CD4-positive, alpha-beta T cell (primary cell): ENCODE measurements at regions not wholly inside any gene's neighbourhood (a gene's known extent, or its start where the extent isn't known, plus 50 kb on each side); places are given as distances from the start of the nearest gene placed in this dataset.

ENCODE experiments used
- ATAC-seq: fragments of 200-7000 bp; cut with Tn5 transposase; one replicate; pipeline ENCODE4 v1.10.0; 2022; ENCODE audit warnings: mild to moderate bottlenecking; ENCODE audit not compliant: poor library complexity
- CTCF ChIA-PET: fragments of 350-600 bp; sonication (Branson Sonifier 250); formaldehyde crosslinking; loops from one replicate; lab custom pipeline; 2021; ENCODE audit warnings: antibody characterized with exemption, inconsistent platforms; lab: Charles Lee
- POLR2A ChIA-PET: fragments of 350-600 bp; sonication (Branson Sonifier 250); formaldehyde crosslinking; loops from one replicate; lab custom pipeline; 2021; ENCODE audit warnings: antibody characterized with exemption, inconsistent platforms; lab: Charles Lee
- DNase-seq, 14 experiments: peaks; one replicate each; pipeline ENCODE4 v3.0.0-alpha.2; 2013 to 2020; ENCODE audit warnings: mixed read lengths in 2 of 14
- H3K27ac ChIP-seq, 2 donors: one replicate each; pipeline versions ENCODE4 v1.5.1 to v1.7.0; 2013; ENCODE audit warnings: low read length in 2 of 2, low read depth in 1 of 2, mild to moderate bottlenecking in 1 of 2
- H3K27me3 ChIP-seq, 2 experiments: 1 replicate in 1 of 2; 2 replicates in 1 of 2; pipeline versions ENCODE4 v1.6.1 to v1.7.0; 2013; ENCODE audit warnings: low read length in 2 of 2, control low read depth in 1 of 2, mild to moderate bottlenecking in 1 of 2, moderate library complexity in 1 of 2; ENCODE audit not compliant: insufficient read depth in 2 of 2, control insufficient read depth in 1 of 2
- H3K36me3 ChIP-seq: one replicate; pipeline ENCODE4 v1.6.1; 2013; ENCODE audit warnings: low read length, control low read depth; ENCODE audit not compliant: insufficient read depth
- H3K4me1 ChIP-seq: one replicate; pipeline ENCODE4 v1.6.1; 2013; ENCODE audit warnings: low read length, control low read depth; ENCODE audit not compliant: insufficient read depth
- H3K4me3 ChIP-seq: one replicate; pipeline ENCODE4 v1.5.1; 2013; ENCODE audit warnings: mild to moderate bottlenecking, low read length, moderate library complexity
- H3K9me3 ChIP-seq, 2 experiments: 1 replicate in 1 of 2; 2 replicates in 1 of 2; pipeline versions ENCODE4 v1.6.1 to v1.7.0; 2013; ENCODE audit warnings: low read length in 2 of 2, mild to moderate bottlenecking in 2 of 2, control low read depth in 1 of 2, moderate library complexity in 1 of 2; ENCODE audit not compliant: control insufficient read depth in 1 of 2, insufficient read depth in 1 of 2
- H3K27ac Mint-ChIP-seq: one replicate; pipeline ENCODE4 v1.8.0; 2020; ENCODE audit warnings: mixed read lengths
- H3K27me3 Mint-ChIP-seq: one replicate; pipeline ENCODE4 v1.8.0; 2021; ENCODE audit warnings: mixed read lengths
- H3K36me3 Mint-ChIP-seq: one replicate; pipeline ENCODE4 v1.8.0; 2021; ENCODE audit warnings: low read depth, mixed read lengths
- H3K4me1 Mint-ChIP-seq: one replicate; pipeline ENCODE4 v1.8.0; 2021; ENCODE audit warnings: low read depth, mixed read lengths
- H3K4me3 Mint-ChIP-seq: one replicate; pipeline ENCODE4 v1.8.0; 2020; ENCODE audit warnings: mild to moderate bottlenecking, mixed read lengths
- H3K9me3 Mint-ChIP-seq: one replicate; pipeline ENCODE4 v1.8.0; 2020; ENCODE audit warnings: mixed read lengths
- intact Hi-C, 2 experiments: fragments of 100-400 bp; cut with DNase I in 1 of 2; cut with micrococcal nuclease in 1 of 2; formaldehyde crosslinking; loops; one replicate each; pipeline versions ENCODE4 v1.15.1 to v1.9.0; 2023 to 2025; cut with DNase I, micrococcal nuclease
- TF ChIP-seq, protein P1 (sequence below): fragments of 200-600 bp; IDR thresholded peaks from one replicate; pipeline ENCODE4 v1.8.0; 2022; ENCODE audit warnings: antibody characterized with exemption, mild to moderate bottlenecking

DNA sequence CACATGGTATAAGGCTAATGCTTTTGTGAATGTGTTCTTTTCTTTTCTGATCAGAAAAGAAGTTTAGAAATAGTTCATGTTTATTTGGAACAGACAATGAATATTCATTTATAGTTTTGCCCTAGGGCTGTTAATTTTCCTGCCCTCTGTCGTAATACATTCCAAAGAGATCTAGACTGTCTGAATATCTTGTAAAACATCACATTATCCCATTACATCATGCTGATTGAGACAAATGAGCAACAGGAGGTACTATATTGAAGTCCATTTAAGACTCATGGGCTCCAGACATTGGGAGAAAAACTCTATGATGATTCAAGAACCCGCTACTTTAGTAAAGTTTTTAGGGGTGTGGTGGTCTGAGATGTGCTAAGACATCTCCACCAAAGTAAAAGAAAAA is 121.2 kb upstream of the MAP1B start:
- Mint-ChIP-seq H3K4me3 (no peak overlapping the region), H3K36me3 (no peaks in the 10 kb centered on the region), H3K27me3 (peaks cover 24% of the 10 kb centered on the region), H3K9me3 (peaks cover 15% of the 10 kb centered on the region), H3K4me1 (no peaks in the 10 kb centered on the region), H3K27ac (no peak overlapping the region)
- DNase-seq, result no peak
- Histone ChIP-seq H3K36me3 (no peaks in the 10 kb centered on the region), H3K4me1 (no peaks in the 10 kb centered on the region), H3K9me3 (no peaks in the 10 kb centered on the region), H3K27me3 (peaks cover 2 to 4% of the 10 kb centered on the region in 2 experiments), H3K4me3 (no peak overlapping the region), H3K27ac (no peak overlapping the region)
- ChIA-PET POLR2A (no interaction called here), CTCF (no interaction called here)
- TF ChIP-seq, protein P1, sequence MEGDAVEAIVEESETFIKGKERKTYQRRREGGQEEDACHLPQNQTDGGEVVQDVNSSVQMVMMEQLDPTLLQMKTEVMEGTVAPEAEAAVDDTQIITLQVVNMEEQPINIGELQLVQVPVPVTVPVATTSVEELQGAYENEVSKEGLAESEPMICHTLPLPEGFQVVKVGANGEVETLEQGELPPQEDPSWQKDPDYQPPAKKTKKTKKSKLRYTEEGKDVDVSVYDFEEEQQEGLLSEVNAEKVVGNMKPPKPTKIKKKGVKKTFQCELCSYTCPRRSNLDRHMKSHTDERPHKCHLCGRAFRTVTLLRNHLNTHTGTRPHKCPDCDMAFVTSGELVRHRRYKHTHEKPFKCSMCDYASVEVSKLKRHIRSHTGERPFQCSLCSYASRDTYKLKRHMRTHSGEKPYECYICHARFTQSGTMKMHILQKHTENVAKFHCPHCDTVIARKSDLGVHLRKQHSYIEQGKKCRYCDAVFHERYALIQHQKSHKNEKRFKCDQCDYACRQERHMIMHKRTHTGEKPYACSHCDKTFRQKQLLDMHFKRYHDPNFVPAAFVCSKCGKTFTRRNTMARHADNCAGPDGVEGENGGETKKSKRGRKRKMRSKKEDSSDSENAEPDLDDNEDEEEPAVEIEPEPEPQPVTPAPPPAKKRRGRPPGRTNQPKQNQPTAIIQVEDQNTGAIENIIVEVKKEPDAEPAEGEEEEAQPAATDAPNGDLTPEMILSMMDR, result no peak
- ATAC-seq, result no peak
- intact Hi-C loops, result no loop called here

DNA sequence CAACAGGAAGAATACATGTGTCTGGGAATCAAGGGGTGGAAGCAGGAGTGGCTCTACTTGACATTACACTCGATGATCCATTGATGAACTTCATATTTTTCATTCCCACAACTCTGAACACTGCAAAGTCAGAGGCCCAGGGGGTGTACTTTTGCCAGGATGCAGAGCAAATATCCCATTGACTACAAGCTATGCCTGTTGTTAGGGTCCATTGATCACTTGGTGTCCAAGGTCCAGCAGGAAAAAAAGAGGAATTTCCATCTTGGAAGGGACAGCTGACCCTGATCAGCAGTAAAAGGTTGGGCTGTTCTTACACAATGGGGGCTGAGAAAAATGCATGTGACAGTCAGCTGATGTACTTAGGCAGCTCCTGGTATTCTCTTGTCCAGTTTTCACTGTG is 118.5 kb upstream of the MAP1B start:
- Mint-ChIP-seq H3K27ac (no peak overlapping the region), H3K9me3 (no peaks in the 10 kb centered on the region), H3K4me1 (no peaks in the 10 kb centered on the region), H3K27me3 (peaks cover 11% of the 10 kb centered on the region), H3K36me3 (no peaks in the 10 kb centered on the region), H3K4me3 (no peak overlapping the region)
- Histone ChIP-seq H3K36me3 (no peaks in the 10 kb centered on the region), H3K9me3 (no peaks in the 10 kb centered on the region), H3K27me3 (peaks cover 0 to 4% of the 10 kb centered on the region in 2 experiments), H3K4me1 (no peaks in the 10 kb centered on the region), H3K27ac (no peak overlapping the region), H3K4me3 (no peak overlapping the region)
- TF ChIP-seq, protein P1, result no peak
- ChIA-PET CTCF (no interaction called here), POLR2A (no interaction called here)
- intact Hi-C loops, result no loop called here
- no peak for ATAC-seq
- no peak for DNase-seq

DNA sequence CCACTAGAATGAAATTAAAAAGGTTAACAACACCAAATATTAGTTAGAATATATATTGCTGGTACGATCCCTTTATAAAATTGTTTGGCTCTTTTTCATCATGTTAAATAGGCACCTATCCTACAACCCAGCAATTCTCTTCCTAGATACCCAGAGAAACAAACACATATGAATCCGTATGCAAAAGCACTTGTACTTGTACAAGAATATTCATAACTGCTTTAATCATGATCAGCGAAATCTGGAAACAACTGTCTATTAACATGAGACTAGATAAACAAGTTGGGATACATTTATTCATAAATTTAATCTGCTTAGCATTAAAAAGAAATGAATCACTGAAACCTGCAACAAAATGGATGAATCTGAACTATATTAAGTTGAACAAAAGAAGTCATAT is 113.7 kb upstream of the MAP1B start:
- H3K4me1 Mint-ChIP-seq, result no peaks in the 10 kb centered on the region

More for the DNA sequence above, 113.7 kb upstream of the MAP1B start:
- CTCF ChIA-PET, result no interaction called here
- no peak overlapping the region for H3K4me3 ChIP-seq
- H3K9me3 ChIP-seq, result no peaks in the 10 kb centered on the region
- no peaks in the 10 kb centered on the region for H3K36me3 Mint-ChIP-seq
- H3K27ac ChIP-seq, result no peak overlapping the region
- no peaks in the 10 kb centered on the region for H3K27me3 Mint-ChIP-seq
- DNase-seq (no peak), ATAC-seq (no peak)
- H3K4me3 Mint-ChIP-seq, result no peak overlapping the region
- TF ChIP-seq, protein P1, result no peak
- POLR2A ChIA-PET, result no interaction called here
- no peaks in the 10 kb centered on the region for H3K36me3 ChIP-seq
- H3K4me1 ChIP-seq, result no peaks in the 10 kb centered on the region
- H3K27ac Mint-ChIP-seq, result no peak overlapping the region
- no peaks in the 10 kb centered on the region for H3K27me3 ChIP-seq
- no peaks in the 10 kb centered on the region for H3K9me3 Mint-ChIP-seq
- intact Hi-C loops, result no loop called here
